ENCODE measurements at regions not wholly inside any gene's neighbourhood (a gene's known extent, or its start where the extent isn't known, plus 50 kb on each side); places are given as distances from the start of the nearest gene placed in this dataset.

- intact Hi-C loops (cut with DNase I; ENCODE audit: low total_unique reads): no loop called here
- Histone ChIP-seq H3K27me3 (no peaks in the 10 kb centered on the region), H3K9me3 (no peaks in the 10 kb centered on the region), H3K36me3 (no peaks in the 10 kb centered on the region), H3K4me3 (no peak overlapping the region), H3K27ac (no peak overlapping the region), H3K4me1 (no peaks in the 10 kb centered on the region)
- DNase-seq: no peak
- TF ChIP-seq CTCF (IDR thresholded peaks at IDR 0.05): no peak
- TF ChIP-seq POLR2A (IDR thresholded peaks at IDR 0.05): no peak
Observed at GRCh38 chr6:118761645-118762044, 110.3 kb upstream of the CEP85L start.

- H3K4me1 ChIP-seq: no peaks in the 10 kb centered on the region
- DNase-seq: no peak
- no peaks in the 10 kb centered on the region for H3K9me3 ChIP-seq
- H3K36me3 ChIP-seq: no peaks in the 10 kb centered on the region
- no peaks in the 10 kb centered on the region for H3K27me3 ChIP-seq
- H3K27ac ChIP-seq: no peak overlapping the region
- no peak overlapping the region for H3K4me3 ChIP-seq
- TF ChIP-seq POLR2A (IDR thresholded peaks at IDR 0.05) (no peak), CTCF (IDR thresholded peaks at IDR 0.05) (no peak)
- intact Hi-C loops (cut with DNase I; ENCODE audit: low total_unique reads): no loop called here
Observed at GRCh38 chr6:118758946-118759345, 107.6 kb upstream of the CEP85L start.

GRCh38 chr6:118755941-118756646, 104.7 kb upstream of the CEP85L start:
- intact Hi-C loops (cut with DNase I; ENCODE audit: low total_unique reads): no loop called here
- no peak overlapping the region for H3K4me3 ChIP-seq
- TF ChIP-seq POLR2A (IDR thresholded peaks at IDR 0.05) (no peak), CTCF (IDR thresholded peaks at IDR 0.05) (no peak)
- no peaks in the 10 kb centered on the region for H3K4me1 ChIP-seq
- no peak for DNase-seq
- H3K27me3 ChIP-seq: no peaks in the 10 kb centered on the region
- no peak overlapping the region for H3K27ac ChIP-seq
- H3K36me3 ChIP-seq: no peaks in the 10 kb centered on the region
- H3K9me3 ChIP-seq: no peaks in the 10 kb centered on the region

- Histone ChIP-seq H3K4me3 (no peak overlapping the region), H3K27ac (no peak overlapping the region), H3K36me3 (no peaks in the 10 kb centered on the region), H3K27me3 (no peaks in the 10 kb centered on the region), H3K9me3 (no peaks in the 10 kb centered on the region), H3K4me1 (no peaks in the 10 kb centered on the region)
- intact Hi-C loops (cut with DNase I; ENCODE audit: low total_unique reads): no loop called here
- TF ChIP-seq POLR2A (IDR thresholded peaks at IDR 0.05) (no peak), CTCF (IDR thresholded peaks at IDR 0.05) (no peak)
- DNase-seq: no peak
Observed at GRCh38 chr6:118752803-118753202, 101.4 kb upstream of the CEP85L start.

- H3K27ac ChIP-seq: no peak overlapping the region
- no peak for DNase-seq
- intact Hi-C loops (cut with DNase I; ENCODE audit: low total_unique reads): no loop called here
- H3K27me3 ChIP-seq: no peaks in the 10 kb centered on the region
- H3K4me1 ChIP-seq: no peaks in the 10 kb centered on the region
- no peaks in the 10 kb centered on the region for H3K9me3 ChIP-seq
- TF ChIP-seq CTCF (IDR thresholded peaks at IDR 0.05) (no peak), POLR2A (IDR thresholded peaks at IDR 0.05) (no peak)
- no peaks in the 10 kb centered on the region for H3K36me3 ChIP-seq
- no peak overlapping the region for H3K4me3 ChIP-seq
Observed at GRCh38 chr6:118751072-118751471, 99.7 kb upstream of the CEP85L start.

All from uterus (tissue), 3 donors.